GM12864 (cell line): ENCODE measurements at regions not wholly inside any gene's neighbourhood (a gene's known extent, or its start where the extent isn't known, plus 50 kb on each side); places are given as distances from the start of the nearest gene placed in this dataset.

Source experiments
- DNase-seq: peaks from one replicate; pipeline ENCODE4 v3.0.0-alpha.2; 2011; ENCODE audit warnings: low read depth
- H3K4me3 ChIP-seq: 2 replicates; pipeline ENCODE4 v1.5.1; 2011; ENCODE audit warnings: mild to moderate bottlenecking, low read depth, low read length, control low read depth
- TF ChIP-seq, protein P1 (sequence below): IDR thresholded peaks from 2 replicates; pipeline ENCODE4 v1.5.1; 2011; ENCODE audit warnings: low read depth, mild to moderate bottlenecking, moderate library complexity, low read length, control low read depth, inconsistent platforms; ENCODE audit errors: missing control alignments

- TF ChIP-seq, protein P1, sequence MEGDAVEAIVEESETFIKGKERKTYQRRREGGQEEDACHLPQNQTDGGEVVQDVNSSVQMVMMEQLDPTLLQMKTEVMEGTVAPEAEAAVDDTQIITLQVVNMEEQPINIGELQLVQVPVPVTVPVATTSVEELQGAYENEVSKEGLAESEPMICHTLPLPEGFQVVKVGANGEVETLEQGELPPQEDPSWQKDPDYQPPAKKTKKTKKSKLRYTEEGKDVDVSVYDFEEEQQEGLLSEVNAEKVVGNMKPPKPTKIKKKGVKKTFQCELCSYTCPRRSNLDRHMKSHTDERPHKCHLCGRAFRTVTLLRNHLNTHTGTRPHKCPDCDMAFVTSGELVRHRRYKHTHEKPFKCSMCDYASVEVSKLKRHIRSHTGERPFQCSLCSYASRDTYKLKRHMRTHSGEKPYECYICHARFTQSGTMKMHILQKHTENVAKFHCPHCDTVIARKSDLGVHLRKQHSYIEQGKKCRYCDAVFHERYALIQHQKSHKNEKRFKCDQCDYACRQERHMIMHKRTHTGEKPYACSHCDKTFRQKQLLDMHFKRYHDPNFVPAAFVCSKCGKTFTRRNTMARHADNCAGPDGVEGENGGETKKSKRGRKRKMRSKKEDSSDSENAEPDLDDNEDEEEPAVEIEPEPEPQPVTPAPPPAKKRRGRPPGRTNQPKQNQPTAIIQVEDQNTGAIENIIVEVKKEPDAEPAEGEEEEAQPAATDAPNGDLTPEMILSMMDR: no peak
- no peak for DNase-seq
- no peak overlapping the region for H3K4me3 ChIP-seq
Observed at GRCh38 chr5:4537489-4537888, 602.6 kb upstream of the ADAMTS16 start.

- no peak overlapping the region for H3K4me3 ChIP-seq
- DNase-seq: no peak
- TF ChIP-seq, protein P1: no peak
Observed at GRCh38 chr5:4540375-4541173, 599.6 kb upstream of the ADAMTS16 start.

GRCh38 chr5:4541334-4541733 is 598.8 kb upstream of the ADAMTS16 start:
- TF ChIP-seq, protein P1: no peak
- DNase-seq: no peak
- no peak overlapping the region for H3K4me3 ChIP-seq

DNA sequence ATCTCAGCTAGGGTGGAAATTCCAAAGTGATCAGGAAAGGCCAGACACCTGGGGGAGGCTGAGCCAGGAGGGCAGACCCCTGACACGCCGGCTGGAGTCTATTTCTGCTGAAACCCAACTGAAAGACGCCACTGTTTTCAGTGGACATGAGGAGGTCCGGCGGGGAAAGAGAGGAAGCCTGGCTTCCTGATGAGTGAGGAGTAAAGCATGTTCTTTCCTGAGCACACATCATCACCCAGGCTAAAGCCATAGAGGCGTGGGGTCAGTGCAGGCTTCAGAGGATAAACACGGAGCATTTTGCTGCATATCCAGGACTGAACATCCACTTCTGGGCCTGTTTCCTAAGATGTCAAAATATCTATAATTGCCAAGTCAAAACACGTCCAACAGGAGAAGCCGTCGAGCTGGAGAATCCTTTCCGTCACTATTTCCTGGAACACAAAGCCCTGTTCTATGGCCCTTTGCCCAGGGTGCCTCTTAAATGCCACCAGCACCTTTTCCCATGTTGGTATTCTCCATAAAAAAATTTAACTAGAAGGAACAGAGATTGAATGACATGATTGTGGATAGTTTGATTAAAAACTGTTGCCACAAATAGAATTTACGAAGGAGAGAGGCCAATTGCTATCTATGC is 597.9 kb upstream of the ADAMTS16 start:
- no peak for DNase-seq
- TF ChIP-seq, protein P1: no peak
- H3K4me3 ChIP-seq: no peak overlapping the region

- TF ChIP-seq, protein P1: no peak
- no peak overlapping the region for H3K4me3 ChIP-seq
- no peak for DNase-seq
Observed at GRCh38 chr5:4544049-4544670, 596.0 kb upstream of the ADAMTS16 start.

- no peak for DNase-seq
- TF ChIP-seq, protein P1: no peak
Observed at GRCh38 chr5:4547547-4547946, 592.6 kb upstream of the ADAMTS16 start.

GRCh38 chr5:4548341-4548740 is 591.8 kb upstream of the ADAMTS16 start:
- TF ChIP-seq, protein P1: no peak
- H3K4me3 ChIP-seq: no peak overlapping the region
- DNase-seq: no peak

More at GRCh38 chr5:4547547-4547946, 592.6 kb upstream of the ADAMTS16 start:
- H3K4me3 ChIP-seq: no peak overlapping the region
